ENCODE measurements at regions not wholly inside any gene's neighbourhood (a gene's known extent, or its start where the extent isn't known, plus 50 kb on each side); places are given as distances from the start of the nearest gene placed in this dataset.

DNA sequence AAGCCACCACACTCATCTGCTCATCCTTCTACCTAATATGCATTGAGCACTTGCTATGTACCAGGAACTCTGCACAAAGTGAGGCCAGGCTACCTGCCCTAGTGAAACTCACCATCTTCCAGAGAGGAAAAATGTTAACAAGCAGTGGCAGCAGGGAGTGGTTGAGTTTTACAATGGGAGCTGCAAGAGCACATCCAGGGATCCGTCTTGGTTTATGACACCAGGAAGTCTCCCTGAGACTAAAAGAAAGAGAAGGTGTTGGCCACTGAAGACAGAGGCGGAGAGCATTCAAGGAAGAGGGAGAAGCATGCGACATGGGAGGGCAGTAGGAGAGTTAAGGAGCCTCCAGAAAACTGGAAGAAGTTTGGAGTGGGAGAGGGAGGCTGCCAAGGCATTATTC, 178.1 kb upstream of the CPEB2 start:
- no peak for TF ChIP-seq ZNF510 (tag by site-specific recombination; IDR thresholded peaks at IDR 0.05; ENCODE audit: insufficient replicate concordance)
- TF ChIP-seq, protein P1, sequence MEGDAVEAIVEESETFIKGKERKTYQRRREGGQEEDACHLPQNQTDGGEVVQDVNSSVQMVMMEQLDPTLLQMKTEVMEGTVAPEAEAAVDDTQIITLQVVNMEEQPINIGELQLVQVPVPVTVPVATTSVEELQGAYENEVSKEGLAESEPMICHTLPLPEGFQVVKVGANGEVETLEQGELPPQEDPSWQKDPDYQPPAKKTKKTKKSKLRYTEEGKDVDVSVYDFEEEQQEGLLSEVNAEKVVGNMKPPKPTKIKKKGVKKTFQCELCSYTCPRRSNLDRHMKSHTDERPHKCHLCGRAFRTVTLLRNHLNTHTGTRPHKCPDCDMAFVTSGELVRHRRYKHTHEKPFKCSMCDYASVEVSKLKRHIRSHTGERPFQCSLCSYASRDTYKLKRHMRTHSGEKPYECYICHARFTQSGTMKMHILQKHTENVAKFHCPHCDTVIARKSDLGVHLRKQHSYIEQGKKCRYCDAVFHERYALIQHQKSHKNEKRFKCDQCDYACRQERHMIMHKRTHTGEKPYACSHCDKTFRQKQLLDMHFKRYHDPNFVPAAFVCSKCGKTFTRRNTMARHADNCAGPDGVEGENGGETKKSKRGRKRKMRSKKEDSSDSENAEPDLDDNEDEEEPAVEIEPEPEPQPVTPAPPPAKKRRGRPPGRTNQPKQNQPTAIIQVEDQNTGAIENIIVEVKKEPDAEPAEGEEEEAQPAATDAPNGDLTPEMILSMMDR (tag by site-specific recombination; IDR thresholded peaks at IDR 0.05), result no peak
- no peak for TF ChIP-seq PRDM1 (tag by site-specific recombination; IDR thresholded peaks at IDR 0.05)
- no peak for TF ChIP-seq ZNF785 (tag by site-specific recombination; IDR thresholded peaks at IDR 0.05)
- no peak for TF ChIP-seq HOXA7 (CRISPR knock-in tag; IDR thresholded peaks at IDR 0.05; ENCODE audit: borderline replicate concordance)

All from HEK293 (cell line).